ENCODE measurements at regions not wholly inside any gene's neighbourhood (a gene's known extent, or its start where the extent isn't known, plus 50 kb on each side); places are given as distances from the start of the nearest gene placed in this dataset.

DNA sequence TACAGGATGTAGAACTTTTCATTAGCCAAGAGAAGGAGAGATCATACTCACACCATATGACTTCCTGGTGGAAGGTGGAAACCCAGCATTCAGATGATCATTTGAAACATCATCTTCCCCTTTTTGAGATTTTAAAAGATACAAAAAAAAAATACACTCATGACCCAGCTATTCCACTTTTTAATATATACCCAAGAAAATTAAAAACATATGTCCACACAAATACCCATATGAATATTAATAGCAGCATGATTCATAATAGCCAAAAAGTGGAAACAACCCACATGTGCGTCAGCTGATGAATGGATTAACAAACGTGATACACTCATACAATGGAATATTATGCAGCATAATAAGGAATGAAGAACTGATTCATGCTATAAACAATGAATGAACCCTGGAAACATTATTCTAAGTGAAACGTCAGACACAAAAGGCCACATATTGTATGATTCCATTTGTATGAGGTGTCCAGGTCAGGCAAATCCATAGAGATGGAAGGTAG, 130.0 kb upstream of the SGK1 start:
- TF ChIP-seq TARDBP (IDR thresholded peaks at IDR 0.05): no peak
- no peak for TF ChIP-seq ADNP (tag; IDR thresholded peaks at IDR 0.05)
